ENCODE measurements at regions not wholly inside any gene's neighbourhood (a gene's known extent, or its start where the extent isn't known, plus 50 kb on each side); places are given as distances from the start of the nearest gene placed in this dataset.
"Not testable (repeated sequence)": the region's sequence is repeated elsewhere in the genome, so short reads cannot be mapped to it uniquely, and the experiment has no call there.

GRCh38 chr14:87020106-87020505, 972.9 kb downstream of the GALC start:
- not testable (repeated sequence) for TF ChIP-seq EZH2 (IDR thresholded peaks at IDR 0.05; ENCODE audit: borderline replicate concordance, low read depth, low read length, severe bottlenecking); CTCF (IDR thresholded peaks at IDR 0.05; ENCODE audit: borderline replicate concordance, extremely low read depth, low read length, poor library complexity, severe bottlenecking)
